ENCODE measurements at regions not wholly inside any gene's neighbourhood (a gene's known extent, or its start where the extent isn't known, plus 50 kb on each side); places are given as distances from the start of the nearest gene placed in this dataset.

- no peak for TF ChIP-seq CTCF (IDR thresholded peaks at IDR 0.05; ENCODE audit: insufficient read depth, low read length, missing control alignments)
- ChIA-PET CTCF (no interaction called here), POLR2A (no interaction called here)
- no peak overlapping the region for H3K4me3 ChIP-seq (ENCODE audit: low read depth, low read length)
- DNase-seq (ENCODE audit: low read depth, low spot score), result no peak
These were observed 258.9 kb upstream of the LDB2 start for GRCh38 chr4:17157304-17157703.

GRCh38 chr4:17155486-17155885 lies 257.0 kb upstream of the LDB2 start:
- DNase-seq (ENCODE audit: low read depth, low spot score), result no peak
- H3K4me3 ChIP-seq (ENCODE audit: low read depth, low read length), result no peak overlapping the region
- ChIA-PET CTCF (interaction anchor here (1.8 kb wide), 1 partner anchor 13 kb away, joined by 5 read pairs; no protein-coding TSS in a partner anchor), POLR2A (no interaction called here)
- no peak for TF ChIP-seq CTCF (IDR thresholded peaks at IDR 0.05; ENCODE audit: insufficient read depth, low read length, missing control alignments)

GRCh38 chr4:17153572-17153971 lies 255.1 kb upstream of the LDB2 start:
- POLR2A ChIA-PET, result no interaction called here
- no peak overlapping the region for H3K4me3 ChIP-seq (ENCODE audit: low read depth, low read length)
- CTCF ChIA-PET, result no interaction called here
- DNase-seq (ENCODE audit: low read depth, low spot score), result no peak
- no peak for TF ChIP-seq CTCF (IDR thresholded peaks at IDR 0.05; ENCODE audit: insufficient read depth, low read length, missing control alignments)

GRCh38 chr4:17152941-17153540 lies 254.6 kb upstream of the LDB2 start:
- TF ChIP-seq CTCF (IDR thresholded peaks at IDR 0.05; ENCODE audit: insufficient read depth, low read length, missing control alignments), result no peak
- no peak for DNase-seq (ENCODE audit: low read depth, low spot score)
- POLR2A ChIA-PET, result no interaction called here
- CTCF ChIA-PET, result no interaction called here
- H3K4me3 ChIP-seq (ENCODE audit: low read depth, low read length), result no peak overlapping the region

GRCh38 chr4:17142232-17142711 lies 243.8 kb upstream of the LDB2 start:
- TF ChIP-seq CTCF (IDR thresholded peaks at IDR 0.05; ENCODE audit: insufficient read depth, low read length, missing control alignments), result no peak
- ChIA-PET CTCF (interaction anchor here (1.6 to 2.3 kb wide), 3 partner anchors 13 to 226 kb away, joined by 4 to 9 read pairs (median 5); no protein-coding TSS in a partner anchor), POLR2A (interaction anchor here (0.6 to 1.0 kb wide), 6 partner anchors 9 to 88 kb away, joined by 3 to 4 read pairs (median 3); no protein-coding TSS in a partner anchor)
- H3K4me3 ChIP-seq (ENCODE audit: low read depth, low read length), result no peak overlapping the region
- DNase-seq (ENCODE audit: low read depth, low spot score), result peak; percentile 99

- no peak for TF ChIP-seq CTCF (IDR thresholded peaks at IDR 0.05; ENCODE audit: insufficient read depth, low read length, missing control alignments)
- DNase-seq (ENCODE audit: low read depth, low spot score), result no peak
- H3K4me3 ChIP-seq (ENCODE audit: low read depth, low read length), result no peak overlapping the region
- ChIA-PET CTCF (no interaction called here), POLR2A (no interaction called here)
These were observed 240.4 kb upstream of the LDB2 start for GRCh38 chr4:17138847-17139246.

Data from AG04449 (cell line).